CD4-positive, CD25-positive, alpha-beta regulatory T cell (primary cell): ENCODE measurements at regions not wholly inside any gene's neighbourhood (a gene's known extent, or its start where the extent isn't known, plus 50 kb on each side); places are given as distances from the start of the nearest gene placed in this dataset.
"Not testable (repeated sequence)": the region's sequence is repeated elsewhere in the genome, so short reads cannot be mapped to it uniquely, and the experiment has no call there.

ENCODE experiments used
- ATAC-seq, 2 donors: fragments of 150-1000 bp; cut with Tn5 transposase; one replicate each; pipeline ENCODE4 v1.10.0; 2021; ENCODE audit warnings: low read depth in 2 of 2, moderate number of reproducible peaks in 2 of 2, moderate library complexity in 1 of 2
- DNase-seq, 3 donors: peaks; one replicate each; pipeline versions ENCODE4 v3.0.0 to v3.0.0-alpha.2; 2012 to 2022; ENCODE audit warnings: mixed read lengths in 1 of 3
- H3K27ac ChIP-seq: one replicate; pipeline ENCODE4 v1.7.0; 2013; ENCODE audit warnings: mild to moderate bottlenecking, low read length; ENCODE audit not compliant: insufficient read depth, poor library complexity, severe bottlenecking
- H3K27me3 ChIP-seq: one replicate; pipeline ENCODE4 v1.7.0; 2013; ENCODE audit warnings: low read length; ENCODE audit not compliant: control insufficient read depth, insufficient read depth
- H3K36me3 ChIP-seq: one replicate; pipeline ENCODE4 v1.7.0; 2013; ENCODE audit warnings: mild to moderate bottlenecking, low read length, moderate library complexity; ENCODE audit not compliant: control insufficient read depth, insufficient read depth
- H3K4me1 ChIP-seq: 2 replicates; pipeline ENCODE4 v1.7.0; 2013; ENCODE audit warnings: mild to moderate bottlenecking, low read length; ENCODE audit not compliant: insufficient read depth, control insufficient read depth, poor library complexity, severe bottlenecking
- H3K4me3 ChIP-seq: one replicate; pipeline ENCODE4 v1.7.0; 2013; ENCODE audit warnings: low read depth, mild to moderate bottlenecking, low read length, moderate library complexity
- H3K9me3 ChIP-seq, 2 experiments: 1 replicate in 1 of 2; 2 replicates in 1 of 2; pipeline ENCODE4 v1.7.0; 2013; ENCODE audit warnings: low read length in 2 of 2, mild to moderate bottlenecking in 1 of 2, moderate library complexity in 1 of 2; ENCODE audit not compliant: control insufficient read depth in 2 of 2
- H3K27ac Mint-ChIP-seq, 3 donors: one replicate each; pipeline ENCODE4 v1.8.0; 2020 to 2022; ENCODE audit warnings: mild to moderate bottlenecking in 3 of 3, mixed read lengths in 3 of 3, moderate library complexity in 2 of 3
- H3K27me3 Mint-ChIP-seq: one replicate; pipeline ENCODE4 v1.8.0; 2022; ENCODE audit warnings: mild to moderate bottlenecking, mixed read lengths
- H3K36me3 Mint-ChIP-seq: one replicate; pipeline ENCODE4 v1.8.0; 2020; ENCODE audit warnings: mixed read lengths
- H3K4me1 Mint-ChIP-seq, 4 donors: one replicate each; pipeline ENCODE4 v1.8.0; 2020 to 2022; ENCODE audit warnings: mixed read lengths in 4 of 4, mild to moderate bottlenecking in 1 of 4
- H3K4me3 Mint-ChIP-seq, 4 donors: one replicate each; pipeline ENCODE4 v1.8.0; 2020 to 2022; ENCODE audit warnings: mild to moderate bottlenecking in 4 of 4, mixed read lengths in 4 of 4, moderate library complexity in 3 of 4
- H3K9me3 Mint-ChIP-seq, 7 donors: one replicate each; pipeline ENCODE4 v1.8.0; 2020 to 2022; ENCODE audit warnings: mixed read lengths in 7 of 7, mild to moderate bottlenecking in 3 of 7, moderate library complexity in 2 of 7

DNA sequence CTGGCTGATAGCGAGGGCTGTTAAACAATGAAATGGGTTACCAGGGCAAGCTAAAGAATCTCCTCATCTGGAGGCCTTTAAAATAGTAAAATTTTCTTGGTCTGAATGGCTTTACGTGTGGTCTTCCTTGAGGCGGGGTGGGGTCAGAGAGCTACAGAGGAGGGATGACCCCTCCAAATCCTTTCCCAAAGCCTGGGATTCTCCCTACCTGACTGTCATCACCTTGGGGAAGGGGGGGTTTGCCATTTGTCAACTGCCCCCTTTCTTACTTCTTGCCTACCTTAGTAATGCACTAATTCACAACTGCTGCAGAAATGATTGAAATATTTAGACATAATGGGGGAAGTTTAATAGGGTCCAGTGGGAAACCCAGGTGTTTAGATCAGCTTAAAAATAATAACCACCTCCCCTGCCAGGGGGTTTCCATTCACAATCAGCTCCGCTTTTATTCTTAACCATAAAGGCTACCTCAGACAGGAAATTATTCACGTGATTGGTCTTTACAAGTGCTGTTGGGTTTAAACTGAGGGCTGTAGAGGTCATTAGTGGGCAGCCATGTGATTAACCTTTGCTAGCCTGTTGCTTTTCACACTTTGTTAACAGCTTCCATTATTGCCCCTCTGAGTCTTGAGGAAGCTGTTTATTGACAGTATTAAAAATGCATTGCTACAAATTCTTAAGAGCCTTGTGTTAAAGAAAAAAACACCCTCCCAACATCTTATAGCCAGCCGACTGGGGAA, 276.5 kb upstream of the ATP11B start:
- Histone ChIP-seq H3K27me3 (no peaks in the 10 kb centered on the region), H3K27ac (no peak overlapping the region), H3K4me1 (no peaks in the 10 kb centered on the region), H3K9me3 (no peaks in the 10 kb centered on the region), H3K4me3 (no peak overlapping the region), H3K36me3 (no peaks in the 10 kb centered on the region)
- Mint-ChIP-seq H3K27me3 (no peaks in the 10 kb centered on the region), H3K36me3 (no peaks in the 10 kb centered on the region), H3K4me3 (no peak overlapping the region), H3K27ac (no peak overlapping the region), H3K9me3 (no peaks in the 10 kb centered on the region), H3K4me1 (no peaks in the 10 kb centered on the region)
- ATAC-seq (no peak), DNase-seq (no peak)

DNA sequence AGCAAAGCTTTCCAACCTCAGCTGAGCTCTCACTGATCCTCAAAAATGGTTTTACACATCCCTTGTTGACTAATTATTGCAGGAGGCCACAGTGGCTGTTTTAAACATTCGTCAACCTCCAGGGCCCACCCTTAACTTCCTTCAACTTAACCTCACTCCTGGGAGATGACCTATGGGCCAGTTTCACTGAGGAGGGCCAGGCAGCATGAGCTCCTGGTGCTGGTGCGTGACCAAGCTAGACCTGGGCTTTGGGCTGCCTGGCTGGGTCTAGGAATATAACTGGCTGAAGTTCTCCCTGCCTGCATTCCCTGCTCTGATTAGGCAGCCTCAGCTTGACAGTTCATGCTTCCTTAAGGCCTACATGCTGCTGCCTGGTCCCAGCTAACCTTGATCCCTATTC, 273.7 kb upstream of the ATP11B start:
- ATAC-seq = no peak

DNA sequence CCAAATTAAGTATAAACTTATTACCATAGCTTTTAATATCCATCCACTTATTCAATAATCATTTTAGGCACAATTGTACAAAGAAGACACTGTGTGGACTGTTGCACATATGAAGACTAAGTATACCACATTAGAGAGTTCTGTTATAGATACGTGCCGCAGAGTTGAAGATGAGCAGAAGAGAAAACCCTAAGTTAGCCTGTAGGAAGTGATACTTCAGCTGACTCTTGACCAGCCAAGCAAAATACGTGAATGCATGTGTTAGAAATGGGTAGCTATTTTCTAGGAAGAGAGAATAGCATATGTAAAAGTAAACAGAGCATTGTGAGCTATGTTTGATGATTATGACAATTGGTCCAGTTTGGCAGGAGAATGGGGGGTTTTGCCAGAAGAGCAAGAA, 272.0 kb upstream of the ATP11B start:
- Mint-ChIP-seq H3K4me3 (no peak overlapping the region), H3K4me1 (no peaks in the 10 kb centered on the region), H3K27me3 (no peaks in the 10 kb centered on the region), H3K36me3 (no peaks in the 10 kb centered on the region), H3K9me3 (peaks cover 0 to 2% (median 1%) of the 10 kb centered on the region in 7 donors), H3K27ac (no peak overlapping the region)
- no peaks in the 10 kb centered on the region for H3K36me3 ChIP-seq
- DNase-seq = no peak
- H3K9me3 ChIP-seq = no peaks in the 10 kb centered on the region
- no peaks in the 10 kb centered on the region for H3K27me3 ChIP-seq
- H3K27ac ChIP-seq = no peak overlapping the region
- H3K4me1 ChIP-seq = no peaks in the 10 kb centered on the region
- no peak overlapping the region for H3K4me3 ChIP-seq
- no peak for ATAC-seq

More for the DNA sequence above, 273.7 kb upstream of the ATP11B start:
- Mint-ChIP-seq H3K36me3 (no peaks in the 10 kb centered on the region), H3K9me3 (peaks cover 0 to 2% (median 1%) of the 10 kb centered on the region in 7 donors), H3K4me3 (no peak overlapping the region), H3K27me3 (no peaks in the 10 kb centered on the region), H3K4me1 (no peaks in the 10 kb centered on the region), H3K27ac (no peak overlapping the region)
- Histone ChIP-seq H3K4me3 (no peak overlapping the region), H3K36me3 (no peaks in the 10 kb centered on the region), H3K9me3 (no peaks in the 10 kb centered on the region), H3K4me1 (no peaks in the 10 kb centered on the region), H3K27me3 (no peaks in the 10 kb centered on the region), H3K27ac (no peak overlapping the region)
- no peak for DNase-seq

- H3K9me3 ChIP-seq, H3K9me3 Mint-ChIP-seq, H3K4me3 ChIP-seq, ATAC-seq, H3K27ac Mint-ChIP-seq, DNase-seq, H3K27ac ChIP-seq, H3K4me3 Mint-ChIP-seq, H3K27me3 Mint-ChIP-seq, H3K36me3 ChIP-seq, H3K27me3 ChIP-seq, H3K4me1 Mint-ChIP-seq, H3K36me3 Mint-ChIP-seq, H3K4me1 ChIP-seq: not testable (repeated sequence)
Observed at GRCh38 chr3:182523424-182523823, 269.9 kb upstream of the ATP11B start.

DNA sequence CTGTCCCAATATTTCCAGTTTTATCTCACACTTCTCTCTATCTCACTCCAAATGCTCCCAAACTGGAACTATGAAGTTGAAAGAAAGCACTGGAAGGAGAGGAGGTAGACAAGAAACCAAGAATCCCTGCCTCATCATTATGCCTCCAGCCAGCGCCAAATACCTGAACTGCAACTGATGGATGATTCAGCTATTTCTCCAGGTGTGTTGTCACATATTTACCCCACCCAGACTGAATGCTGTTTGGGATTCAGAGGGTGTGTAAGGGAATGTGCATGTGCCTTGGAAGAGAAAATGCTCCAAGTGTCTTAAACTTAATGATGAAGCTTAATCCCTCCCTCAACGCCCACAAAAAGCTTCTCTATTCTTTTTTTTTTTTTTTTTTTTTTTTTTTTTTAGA, 269.5 kb upstream of the ATP11B start:
- Mint-ChIP-seq H3K36me3 (no peaks in the 10 kb centered on the region), H3K4me1 (no peaks in the 10 kb centered on the region), H3K4me3 (no peak overlapping the region), H3K27me3 (no peaks in the 10 kb centered on the region), H3K9me3 (peaks cover 0 to 4% (median 2%) of the 10 kb centered on the region in 7 donors), H3K27ac (no peak overlapping the region)
- no peaks in the 10 kb centered on the region for H3K27me3 ChIP-seq
- H3K27ac ChIP-seq = no peak overlapping the region
- no peaks in the 10 kb centered on the region for H3K9me3 ChIP-seq
- H3K36me3 ChIP-seq = no peaks in the 10 kb centered on the region
- no peak overlapping the region for H3K4me3 ChIP-seq
- ATAC-seq (no peak), DNase-seq (no peak)
- no peaks in the 10 kb centered on the region for H3K4me1 ChIP-seq

DNA sequence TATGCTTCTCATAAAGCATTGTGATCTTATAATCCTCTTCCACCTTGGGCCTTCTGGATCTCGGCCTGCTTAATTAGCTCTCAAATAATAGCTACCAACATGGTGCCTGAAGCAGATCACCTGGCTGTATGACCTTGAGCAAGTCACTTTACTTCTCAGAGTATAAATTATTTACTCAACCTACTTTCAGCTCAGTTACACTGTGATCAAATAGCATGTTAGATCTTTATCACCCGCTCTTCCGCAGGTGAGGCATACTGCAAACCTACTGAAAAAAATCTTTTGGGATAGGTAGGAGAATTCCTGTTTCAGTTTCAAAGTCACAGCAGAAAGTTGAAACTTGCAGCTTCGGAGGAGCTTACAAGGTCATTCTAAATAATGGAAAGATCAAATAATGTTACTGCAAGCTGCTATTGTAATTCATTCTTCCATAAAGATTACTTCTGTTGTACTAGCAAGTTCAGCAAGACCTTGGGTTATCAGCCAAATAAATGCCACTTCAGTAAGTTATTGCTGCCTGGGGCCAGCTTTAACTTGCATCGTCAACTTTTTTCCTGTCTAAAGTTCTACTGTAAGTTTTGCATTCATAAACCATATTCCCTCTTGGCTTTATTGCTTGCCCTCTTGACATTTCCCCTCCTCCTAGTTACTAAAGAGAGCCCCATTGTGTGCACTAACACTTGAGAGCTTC, 268.4 kb upstream of the ATP11B start:
- no peaks in the 10 kb centered on the region for H3K4me1 Mint-ChIP-seq
- H3K4me3 Mint-ChIP-seq = no peak overlapping the region

DNA sequence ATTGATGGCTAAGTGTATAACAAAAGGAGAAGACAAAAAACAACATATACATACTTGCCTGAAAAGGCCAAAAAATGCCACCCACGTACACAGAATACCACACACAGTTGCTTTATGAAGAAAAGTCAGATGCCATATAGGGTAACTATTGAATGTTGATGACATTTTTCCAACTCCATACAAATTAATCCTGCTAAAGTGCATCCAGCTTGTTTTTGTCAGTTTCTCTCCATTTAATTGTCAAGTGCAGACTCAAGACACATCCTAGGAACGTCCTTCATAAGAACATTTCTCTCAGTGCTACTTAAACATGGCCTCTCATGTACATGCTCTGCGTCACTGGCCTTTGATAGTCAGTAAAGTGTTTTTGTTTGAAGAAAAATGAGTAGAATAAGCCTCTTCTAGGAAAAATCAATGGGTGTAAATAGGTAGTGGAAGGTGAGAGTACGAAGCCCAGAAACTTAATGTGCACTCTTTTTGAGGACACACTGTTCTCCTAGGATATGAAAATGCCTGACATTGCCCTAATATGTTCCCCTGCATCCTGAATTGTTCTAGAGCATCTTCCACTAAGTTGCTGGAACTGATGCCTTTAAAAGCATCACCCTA, 267.4 kb upstream of the ATP11B start:
- H3K36me3 ChIP-seq = no peaks in the 10 kb centered on the region
- ATAC-seq = no peak

More for the DNA sequence above, 268.4 kb upstream of the ATP11B start:
- H3K4me3 ChIP-seq = no peak overlapping the region
- no peaks in the 10 kb centered on the region for H3K27me3 ChIP-seq
- ATAC-seq = no peak
- no peaks in the 10 kb centered on the region for H3K9me3 ChIP-seq
- Mint-ChIP-seq H3K27ac (no peak overlapping the region), H3K36me3 (no peaks in the 10 kb centered on the region), H3K9me3 (peaks cover 0 to 7% (median 2%) of the 10 kb centered on the region in 7 donors), H3K27me3 (no peaks in the 10 kb centered on the region)
- H3K27ac ChIP-seq = no peak overlapping the region
- no peaks in the 10 kb centered on the region for H3K36me3 ChIP-seq
- DNase-seq = no peak
- H3K4me1 ChIP-seq = no peaks in the 10 kb centered on the region

More for the DNA sequence above, 267.4 kb upstream of the ATP11B start:
- Mint-ChIP-seq H3K27ac (no peak overlapping the region), H3K4me1 (no peaks in the 10 kb centered on the region), H3K36me3 (no peaks in the 10 kb centered on the region), H3K9me3 (peaks cover 0 to 7% (median 2%) of the 10 kb centered on the region in 7 donors), H3K27me3 (no peaks in the 10 kb centered on the region), H3K4me3 (no peak overlapping the region)
- no peak for DNase-seq
- no peaks in the 10 kb centered on the region for H3K27me3 ChIP-seq
- H3K4me3 ChIP-seq = no peak overlapping the region
- H3K9me3 ChIP-seq = no peaks in the 10 kb centered on the region
- no peak overlapping the region for H3K27ac ChIP-seq
- H3K4me1 ChIP-seq = no peaks in the 10 kb centered on the region
